ENCODE measurements at regions not wholly inside any gene's neighbourhood (a gene's known extent, or its start where the extent isn't known, plus 50 kb on each side); places are given as distances from the start of the nearest gene placed in this dataset.

DNA sequence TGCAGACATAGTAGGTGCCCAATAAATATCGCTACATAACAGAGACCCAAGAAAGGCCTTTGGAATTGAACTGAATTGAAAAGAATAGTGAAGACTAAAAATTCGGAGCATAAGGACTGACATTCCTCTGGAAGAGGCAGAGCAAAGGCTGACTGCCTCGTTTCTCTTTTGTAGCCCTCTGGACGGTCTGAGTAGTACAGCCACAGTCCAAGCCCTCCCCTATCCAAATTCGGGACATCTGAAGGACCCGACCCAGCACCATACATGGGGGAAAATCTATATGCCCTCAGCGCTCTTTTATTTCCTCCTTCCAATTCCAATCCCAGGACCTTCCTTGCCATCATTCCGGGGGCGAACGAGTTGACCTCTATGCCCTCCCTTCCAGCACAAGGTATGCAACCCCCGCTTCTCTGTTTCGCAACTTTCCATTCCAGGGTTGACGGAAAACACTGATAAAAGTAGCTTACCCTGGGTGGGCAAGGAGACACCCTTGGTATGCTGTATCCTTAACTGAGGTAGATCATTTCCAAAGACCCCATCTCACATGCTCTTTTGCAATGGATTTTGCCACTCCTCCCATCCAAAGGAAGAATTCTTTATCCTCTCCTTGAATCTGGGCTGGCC, 127.4 kb upstream of the MAP1LC3B2 start:
- TF ChIP-seq, protein P1, sequence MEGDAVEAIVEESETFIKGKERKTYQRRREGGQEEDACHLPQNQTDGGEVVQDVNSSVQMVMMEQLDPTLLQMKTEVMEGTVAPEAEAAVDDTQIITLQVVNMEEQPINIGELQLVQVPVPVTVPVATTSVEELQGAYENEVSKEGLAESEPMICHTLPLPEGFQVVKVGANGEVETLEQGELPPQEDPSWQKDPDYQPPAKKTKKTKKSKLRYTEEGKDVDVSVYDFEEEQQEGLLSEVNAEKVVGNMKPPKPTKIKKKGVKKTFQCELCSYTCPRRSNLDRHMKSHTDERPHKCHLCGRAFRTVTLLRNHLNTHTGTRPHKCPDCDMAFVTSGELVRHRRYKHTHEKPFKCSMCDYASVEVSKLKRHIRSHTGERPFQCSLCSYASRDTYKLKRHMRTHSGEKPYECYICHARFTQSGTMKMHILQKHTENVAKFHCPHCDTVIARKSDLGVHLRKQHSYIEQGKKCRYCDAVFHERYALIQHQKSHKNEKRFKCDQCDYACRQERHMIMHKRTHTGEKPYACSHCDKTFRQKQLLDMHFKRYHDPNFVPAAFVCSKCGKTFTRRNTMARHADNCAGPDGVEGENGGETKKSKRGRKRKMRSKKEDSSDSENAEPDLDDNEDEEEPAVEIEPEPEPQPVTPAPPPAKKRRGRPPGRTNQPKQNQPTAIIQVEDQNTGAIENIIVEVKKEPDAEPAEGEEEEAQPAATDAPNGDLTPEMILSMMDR (optimal IDR thresholded peaks at IDR 0.05 in 1 of 3, IDR thresholded peaks at IDR 0.05 in 1 of 3, conservative IDR thresholded peaks at IDR 0.05 in 1 of 3; ENCODE audit: extremely low read depth in 1 of 3, insufficient read depth in 2 of 3, low read length in 3 of 3) = no peak
- TF ChIP-seq EZH2 (IDR thresholded peaks at IDR 0.05; ENCODE audit: low read length) = no peak
